ENCODE measurements at regions not wholly inside any gene's neighbourhood (a gene's known extent, or its start where the extent isn't known, plus 50 kb on each side); places are given as distances from the start of the nearest gene placed in this dataset.

- DNase-seq: no peak
These were observed 51.5 kb upstream of the PIP4K2A start for GRCh38 chr10:22765660-22766547.

- DNase-seq: no peak
These were observed 50.3 kb upstream of the PIP4K2A start for GRCh38 chr10:22764639-22765038.

All from NCI-H2029 (cell line).